ENCODE measurements at regions not wholly inside any gene's neighbourhood (a gene's known extent, or its start where the extent isn't known, plus 50 kb on each side); places are given as distances from the start of the nearest gene placed in this dataset.

DNA sequence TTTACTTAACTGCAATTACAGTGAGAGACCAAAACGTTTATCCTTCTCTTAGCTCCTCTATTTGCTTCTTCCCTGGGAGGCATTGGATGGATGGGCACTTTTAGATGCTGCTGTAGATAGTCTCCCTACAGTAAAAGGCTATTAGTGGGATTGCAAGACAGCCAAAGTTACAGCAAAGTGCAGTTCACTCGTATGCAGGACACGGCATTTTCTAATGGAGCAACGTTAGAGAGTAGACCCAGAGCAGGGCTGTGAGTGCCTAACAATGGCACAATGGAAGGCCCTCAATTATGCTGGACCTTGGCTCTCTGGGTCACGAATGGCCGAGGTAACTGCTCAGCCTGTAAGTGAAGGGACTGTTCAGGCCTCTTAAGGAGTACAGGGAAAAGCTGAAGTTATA lies 605.8 kb upstream of the NOX3 start:
- H3K36me3 ChIP-seq (replicated peaks in 1 of 2): no peaks in the 10 kb centered on the region
- DNase-seq: no peak
- peaks cover 0 to 8% of the 10 kb centered on the region in 2 donors for H3K4me1 ChIP-seq (replicated peaks in 1 of 2)
- no peak overlapping the region for H3K4me3 ChIP-seq
- TF ChIP-seq CTCF (IDR thresholded peaks at IDR 0.05) (no peak), POLR2A (IDR thresholded peaks at IDR 0.05) (no peak)
- no peaks in the 10 kb centered on the region for H3K27me3 ChIP-seq
- intact Hi-C loops (cut with DNase I): no loop called here
- WGBS, 4 donors: 77 to 88% (median 79%) methylated on average over 6 of the region's 6 CpGs
- H3K27ac ChIP-seq: no peak overlapping the region
- no peaks in the 10 kb centered on the region for H3K9me3 ChIP-seq (replicated peaks in 1 of 3)

DNA sequence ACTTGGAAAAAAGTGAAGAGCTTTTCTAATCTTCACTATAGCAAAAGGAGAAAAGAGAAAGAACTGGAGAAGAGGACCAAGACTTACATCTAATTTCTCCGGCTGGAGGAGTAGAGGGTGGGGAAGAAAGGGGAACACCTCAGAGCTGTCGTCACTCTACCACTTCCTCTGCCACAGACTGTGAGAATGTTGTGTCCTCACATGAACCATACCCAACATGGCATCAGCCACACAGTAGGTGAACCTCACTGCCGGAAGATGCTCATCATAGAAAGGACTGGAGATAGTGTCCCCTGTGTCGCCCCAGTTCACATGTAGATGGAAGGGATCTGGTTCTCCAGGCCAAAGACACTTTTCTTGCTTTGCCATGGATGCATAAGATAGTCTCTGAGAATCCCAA lies 604.4 kb upstream of the NOX3 start:
- intact Hi-C loops (cut with DNase I): no loop called here
- Histone ChIP-seq H3K27ac (no peak overlapping the region), H3K27me3 (no peaks in the 10 kb centered on the region), H3K9me3 (replicated peaks in 1 of 3) (no peaks in the 10 kb centered on the region), H3K4me3 (no peak overlapping the region), H3K4me1 (replicated peaks in 1 of 2) (peaks cover 0 to 8% of the 10 kb centered on the region in 2 donors), H3K36me3 (replicated peaks in 1 of 2) (no peaks in the 10 kb centered on the region)
- TF ChIP-seq CTCF (IDR thresholded peaks at IDR 0.05) (no peak), POLR2A (IDR thresholded peaks at IDR 0.05) (no peak)
- DNase-seq: no peak
- WGBS, 4 donors: 78 to 91% (median 84%) methylated on average over 4 of the region's 4 CpGs

- Histone ChIP-seq H3K9me3 (replicated peaks in 1 of 3) (no peaks in the 10 kb centered on the region), H3K27ac (no peak overlapping the region), H3K4me3 (no peak overlapping the region), H3K4me1 (replicated peaks in 1 of 2) (peaks cover 0 to 8% of the 10 kb centered on the region in 2 donors), H3K27me3 (no peaks in the 10 kb centered on the region), H3K36me3 (replicated peaks in 1 of 2) (no peaks in the 10 kb centered on the region)
- intact Hi-C loops (cut with DNase I): no loop called here
- WGBS, 4 donors: 72 to 96% (median 82%) methylated on average over 2 of the region's 2 CpGs
- DNase-seq: no peak
- TF ChIP-seq POLR2A (IDR thresholded peaks at IDR 0.05) (no peak), CTCF (IDR thresholded peaks at IDR 0.05) (no peak)
Observed at GRCh38 chr6:156058356-156058755, 602.7 kb upstream of the NOX3 start.

- intact Hi-C loops (cut with DNase I): no loop called here
- DNase-seq: no peak
- no peaks in the 10 kb centered on the region for H3K27me3 ChIP-seq
Observed at GRCh38 chr6:156057869-156058268, 602.2 kb upstream of the NOX3 start.

More at GRCh38 chr6:156057869-156058268, 602.2 kb upstream of the NOX3 start:
- Histone ChIP-seq H3K9me3 (replicated peaks in 1 of 3) (no peaks in the 10 kb centered on the region), H3K4me3 (no peak overlapping the region), H3K4me1 (replicated peaks in 1 of 2) (peaks cover 0 to 8% of the 10 kb centered on the region in 2 donors), H3K27ac (no peak overlapping the region), H3K36me3 (replicated peaks in 1 of 2) (no peaks in the 10 kb centered on the region)
- TF ChIP-seq CTCF (IDR thresholded peaks at IDR 0.05): no peak
- no peak for TF ChIP-seq POLR2A (IDR thresholded peaks at IDR 0.05)
- WGBS, 4 donors: 55 to 80% (median 68%) methylated on average over 5 of the region's 5 CpGs
